ENCODE measurements at regions not wholly inside any gene's neighbourhood (a gene's known extent, or its start where the extent isn't known, plus 50 kb on each side); places are given as distances from the start of the nearest gene placed in this dataset.

GRCh38 chr15:62446984-62447383, 281.9 kb upstream of the C2CD4B start:
- TF ChIP-seq, protein P1, sequence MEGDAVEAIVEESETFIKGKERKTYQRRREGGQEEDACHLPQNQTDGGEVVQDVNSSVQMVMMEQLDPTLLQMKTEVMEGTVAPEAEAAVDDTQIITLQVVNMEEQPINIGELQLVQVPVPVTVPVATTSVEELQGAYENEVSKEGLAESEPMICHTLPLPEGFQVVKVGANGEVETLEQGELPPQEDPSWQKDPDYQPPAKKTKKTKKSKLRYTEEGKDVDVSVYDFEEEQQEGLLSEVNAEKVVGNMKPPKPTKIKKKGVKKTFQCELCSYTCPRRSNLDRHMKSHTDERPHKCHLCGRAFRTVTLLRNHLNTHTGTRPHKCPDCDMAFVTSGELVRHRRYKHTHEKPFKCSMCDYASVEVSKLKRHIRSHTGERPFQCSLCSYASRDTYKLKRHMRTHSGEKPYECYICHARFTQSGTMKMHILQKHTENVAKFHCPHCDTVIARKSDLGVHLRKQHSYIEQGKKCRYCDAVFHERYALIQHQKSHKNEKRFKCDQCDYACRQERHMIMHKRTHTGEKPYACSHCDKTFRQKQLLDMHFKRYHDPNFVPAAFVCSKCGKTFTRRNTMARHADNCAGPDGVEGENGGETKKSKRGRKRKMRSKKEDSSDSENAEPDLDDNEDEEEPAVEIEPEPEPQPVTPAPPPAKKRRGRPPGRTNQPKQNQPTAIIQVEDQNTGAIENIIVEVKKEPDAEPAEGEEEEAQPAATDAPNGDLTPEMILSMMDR (IDR thresholded peaks at IDR 0.05; ENCODE audit: insufficient read depth, low read depth, low read length): no peak
- no peak for TF ChIP-seq EZH2 (IDR thresholded peaks at IDR 0.05; ENCODE audit: insufficient read depth, low read length)
